AG04450 (cell line): ENCODE measurements at regions not wholly inside any gene's neighbourhood (a gene's known extent, or its start where the extent isn't known, plus 50 kb on each side); places are given as distances from the start of the nearest gene placed in this dataset.

Experiments used
- CTCF ChIA-PET: fragments of 300-600, 350-600 bp; formaldehyde crosslinking; extraction: SDS; loops from one replicate; lab custom pipeline; 2022; ENCODE audit warnings: antibody characterized with exemption, inconsistent platforms; lab: Charles Lee
- POLR2A ChIA-PET: fragments of 350-600 bp; formaldehyde crosslinking; extraction: SDS; loops from one replicate; lab custom pipeline; 2021; ENCODE audit warnings: antibody characterized with exemption, inconsistent platforms; lab: Yijun Ruan, JAX
- DNase-seq: peaks from one replicate; pipeline ENCODE4 v3.0.0-alpha.2; 2011; ENCODE audit warnings: low read depth, low spot score
- H3K27ac ChIP-seq: one replicate; pipeline ENCODE4 v1.5.1; 2012; ENCODE audit warnings: low read depth, low read length, control low read depth
- H3K27me3 ChIP-seq: one replicate; pipeline ENCODE4 v1.6.0; 2012; ENCODE audit warnings: low read length; ENCODE audit not compliant: control insufficient read depth, insufficient read depth
- H3K4me3 ChIP-seq: 2 replicates; pipeline ENCODE4 v1.5.1; 2011; ENCODE audit warnings: mild to moderate bottlenecking, low read depth, low read length, control low read depth
- H3K9me3 ChIP-seq: 2 replicates; pipeline ENCODE4 v1.5.1; 2012; ENCODE audit warnings: low read length; ENCODE audit not compliant: control insufficient read depth, insufficient read depth
- TF ChIP-seq, protein P1 (sequence below): IDR thresholded peaks from 2 replicates; pipeline ENCODE4 v1.5.1; 2011; ENCODE audit warnings: low read depth, low read length, control low read depth, inconsistent platforms

- H3K4me3 ChIP-seq, result no peak overlapping the region
- TF ChIP-seq, protein P1, sequence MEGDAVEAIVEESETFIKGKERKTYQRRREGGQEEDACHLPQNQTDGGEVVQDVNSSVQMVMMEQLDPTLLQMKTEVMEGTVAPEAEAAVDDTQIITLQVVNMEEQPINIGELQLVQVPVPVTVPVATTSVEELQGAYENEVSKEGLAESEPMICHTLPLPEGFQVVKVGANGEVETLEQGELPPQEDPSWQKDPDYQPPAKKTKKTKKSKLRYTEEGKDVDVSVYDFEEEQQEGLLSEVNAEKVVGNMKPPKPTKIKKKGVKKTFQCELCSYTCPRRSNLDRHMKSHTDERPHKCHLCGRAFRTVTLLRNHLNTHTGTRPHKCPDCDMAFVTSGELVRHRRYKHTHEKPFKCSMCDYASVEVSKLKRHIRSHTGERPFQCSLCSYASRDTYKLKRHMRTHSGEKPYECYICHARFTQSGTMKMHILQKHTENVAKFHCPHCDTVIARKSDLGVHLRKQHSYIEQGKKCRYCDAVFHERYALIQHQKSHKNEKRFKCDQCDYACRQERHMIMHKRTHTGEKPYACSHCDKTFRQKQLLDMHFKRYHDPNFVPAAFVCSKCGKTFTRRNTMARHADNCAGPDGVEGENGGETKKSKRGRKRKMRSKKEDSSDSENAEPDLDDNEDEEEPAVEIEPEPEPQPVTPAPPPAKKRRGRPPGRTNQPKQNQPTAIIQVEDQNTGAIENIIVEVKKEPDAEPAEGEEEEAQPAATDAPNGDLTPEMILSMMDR, result no peak
- no peak for DNase-seq
- H3K27ac ChIP-seq, result no peak overlapping the region
- H3K27me3 ChIP-seq, result no peaks in the 10 kb centered on the region
- ChIA-PET CTCF (interaction anchor here (0.6 kb wide), 1 partner anchor 10 kb away, joined by 3 read pairs; no protein-coding TSS in a partner anchor), POLR2A (interaction anchor here (0.6 kb wide), 1 partner anchor 165 kb away, joined by 3 read pairs; no protein-coding TSS in a partner anchor)
- H3K9me3 ChIP-seq, result no peaks in the 10 kb centered on the region
These were observed 177.7 kb downstream of the MREG start for GRCh38 chr2:215835657-215836056.

GRCh38 chr2:215835231-215835630 lies 178.1 kb downstream of the MREG start:
- Histone ChIP-seq H3K27ac (no peak overlapping the region), H3K27me3 (no peaks in the 10 kb centered on the region), H3K4me3 (no peak overlapping the region), H3K9me3 (no peaks in the 10 kb centered on the region)
- ChIA-PET POLR2A (no interaction called here), CTCF (no interaction called here)
- TF ChIP-seq, protein P1, result no peak
- DNase-seq, result no peak

GRCh38 chr2:215833531-215834162 lies 179.7 kb downstream of the MREG start:
- Histone ChIP-seq H3K27ac (no peak overlapping the region), H3K9me3 (no peaks in the 10 kb centered on the region), H3K27me3 (no peaks in the 10 kb centered on the region), H3K4me3 (no peak overlapping the region)
- DNase-seq, result peak; percentile 51
- ChIA-PET POLR2A (no interaction called here), CTCF (interaction anchor here (0.6 to 0.8 kb wide), 3 partner anchors 13 to 564 kb away, joined by 3 to 5 read pairs (median 3); no protein-coding TSS in a partner anchor)
- TF ChIP-seq, protein P1, result no peak

DNA sequence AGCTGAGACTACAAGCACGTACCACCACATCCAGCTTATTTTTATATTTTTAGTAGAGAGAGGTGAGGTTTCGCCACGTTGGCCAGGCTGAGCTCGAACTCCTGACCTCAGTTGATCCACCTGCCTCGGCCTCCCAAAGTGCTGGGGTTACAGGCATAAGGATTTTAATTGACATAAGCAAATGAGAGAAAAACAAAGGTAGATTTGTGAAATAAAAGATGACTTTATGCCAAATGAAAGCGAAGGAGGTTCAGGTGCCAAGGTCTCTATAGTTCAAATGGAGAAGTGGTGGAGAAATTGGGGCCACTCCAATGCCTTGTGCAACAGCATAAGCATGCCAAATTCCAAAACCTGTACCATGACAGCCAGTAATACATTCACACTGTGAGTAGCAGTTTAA lies 180.6 kb downstream of the MREG start:
- Histone ChIP-seq H3K9me3 (no peaks in the 10 kb centered on the region), H3K27ac (no peak overlapping the region), H3K4me3 (no peak overlapping the region), H3K27me3 (no peaks in the 10 kb centered on the region)
- ChIA-PET POLR2A (no interaction called here), CTCF (interaction anchor here (0.8 kb wide), 1 partner anchor 13 kb away, joined by 3 read pairs; no protein-coding TSS in a partner anchor)
- TF ChIP-seq, protein P1, result no peak
- DNase-seq, result no peak

DNA sequence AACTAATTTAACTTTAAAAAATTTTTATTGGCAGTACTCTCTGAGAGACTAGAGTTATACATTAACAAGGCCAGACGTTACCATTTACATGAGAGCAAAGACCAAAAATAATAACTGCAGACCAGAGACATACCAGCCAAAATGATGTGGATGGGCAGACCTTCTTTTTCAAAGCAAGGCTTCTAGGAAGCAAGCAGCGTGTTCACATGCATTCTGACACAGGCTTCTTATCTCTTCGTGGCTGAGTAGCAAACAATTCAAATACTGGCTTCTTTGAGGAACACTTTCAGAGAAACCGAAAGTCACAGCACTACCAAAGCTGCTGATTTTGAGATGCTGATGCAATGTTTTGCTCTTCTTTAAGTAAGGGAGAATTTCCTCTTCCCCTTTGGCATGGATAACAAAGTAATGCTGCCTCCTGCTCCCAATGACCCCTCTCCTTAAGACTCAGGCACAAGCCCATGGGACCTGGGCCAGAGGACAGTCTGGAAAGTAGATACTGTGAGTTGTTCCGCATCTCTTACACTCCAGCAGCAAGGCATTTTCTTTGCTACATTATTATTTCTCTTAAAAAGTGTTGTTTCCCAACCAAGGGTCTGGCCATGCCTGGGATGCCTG lies 181.9 kb downstream of the MREG start:
- no peak for DNase-seq
- ChIA-PET POLR2A (no interaction called here), CTCF (no interaction called here)
- Histone ChIP-seq H3K4me3 (no peak overlapping the region), H3K27me3 (no peaks in the 10 kb centered on the region), H3K27ac (no peak overlapping the region), H3K9me3 (no peaks in the 10 kb centered on the region)
- TF ChIP-seq, protein P1, result no peak
